ENCODE measurements at regions not wholly inside any gene's neighbourhood (a gene's known extent, or its start where the extent isn't known, plus 50 kb on each side); places are given as distances from the start of the nearest gene placed in this dataset.

GRCh38 chr4:107219681-107220080, 183.6 kb upstream of the DKK2 start:
- no peak for DNase-seq

- DNase-seq = no peak
These were observed 180.3 kb upstream of the DKK2 start for GRCh38 chr4:107216379-107216778.

GRCh38 chr4:107215222-107215621, 179.1 kb upstream of the DKK2 start:
- DNase-seq = no peak

GRCh38 chr4:107213880-107214279, 177.8 kb upstream of the DKK2 start:
- no peak for DNase-seq

GRCh38 chr4:107213410-107213809, 177.3 kb upstream of the DKK2 start:
- no peak for DNase-seq

- no peak for DNase-seq
These were observed 176.5 kb upstream of the DKK2 start for GRCh38 chr4:107212565-107212964.

- no peak for DNase-seq
These were observed 174.5 kb upstream of the DKK2 start for GRCh38 chr4:107210450-107211239.

- no peak for DNase-seq
These were observed 167.6 kb upstream of the DKK2 start for GRCh38 chr4:107203733-107204132.

GRCh38 chr4:107202744-107203143, 166.6 kb upstream of the DKK2 start:
- no peak for DNase-seq

- no peak for DNase-seq
These were observed 161.0 kb upstream of the DKK2 start for GRCh38 chr4:107197121-107197520.

- DNase-seq = no peak
These were observed 160.2 kb upstream of the DKK2 start for GRCh38 chr4:107196312-107196711.

- DNase-seq = no peak
These were observed 157.9 kb upstream of the DKK2 start for GRCh38 chr4:107194005-107194404.

GRCh38 chr4:107192601-107193000, 156.5 kb upstream of the DKK2 start:
- DNase-seq = no peak

- DNase-seq = no peak
These were observed 151.0 kb upstream of the DKK2 start for GRCh38 chr4:107187091-107187490.

- DNase-seq = peak; percentile 42
These were observed 147.2 kb upstream of the DKK2 start for GRCh38 chr4:107183155-107183774.

- no peak for DNase-seq
These were observed 146.2 kb upstream of the DKK2 start for GRCh38 chr4:107182347-107182746.

- no peak for DNase-seq
These were observed 130.8 kb upstream of the DKK2 start for GRCh38 chr4:107166873-107167450.

GRCh38 chr4:107166181-107166580, 130.1 kb upstream of the DKK2 start:
- no peak for DNase-seq

GRCh38 chr4:107164962-107165475, 128.9 kb upstream of the DKK2 start:
- DNase-seq = no peak

GRCh38 chr4:107156443-107156842, 120.3 kb upstream of the DKK2 start:
- no peak for DNase-seq

GRCh38 chr4:107155366-107155765, 119.3 kb upstream of the DKK2 start:
- DNase-seq = no peak

- DNase-seq = no peak
These were observed 117.8 kb upstream of the DKK2 start for GRCh38 chr4:107153956-107154355.

GRCh38 chr4:107153228-107153627, 117.1 kb upstream of the DKK2 start:
- DNase-seq = no peak

- DNase-seq = no peak
These were observed 115.1 kb upstream of the DKK2 start for GRCh38 chr4:107151173-107151572.
